T47D (cell line): ENCODE measurements at regions not wholly inside any gene's neighbourhood (a gene's known extent, or its start where the extent isn't known, plus 50 kb on each side); places are given as distances from the start of the nearest gene placed in this dataset.

Experiments
- DNase-seq, 2 experiments: peaks; one replicate each; pipeline versions ENCODE4 v3.0.0 to v3.0.0-alpha.2; 2011 to 2012; ENCODE audit warnings: low read depth in 1 of 2, low spot score in 1 of 2
- JUND ChIP-seq: IDR thresholded peaks from 2 replicates; pipeline ENCODE4 v1.6.1; 2012; ENCODE audit warnings: low read depth
- in situ Hi-C: cut with HindIII; loops from 2 replicates; pipeline ENCODE4 v1.10.0; 2016; ENCODE audit warnings: low sequenced_read_pairs, low pct_unique_long_range_greater_than_20kb

DNA sequence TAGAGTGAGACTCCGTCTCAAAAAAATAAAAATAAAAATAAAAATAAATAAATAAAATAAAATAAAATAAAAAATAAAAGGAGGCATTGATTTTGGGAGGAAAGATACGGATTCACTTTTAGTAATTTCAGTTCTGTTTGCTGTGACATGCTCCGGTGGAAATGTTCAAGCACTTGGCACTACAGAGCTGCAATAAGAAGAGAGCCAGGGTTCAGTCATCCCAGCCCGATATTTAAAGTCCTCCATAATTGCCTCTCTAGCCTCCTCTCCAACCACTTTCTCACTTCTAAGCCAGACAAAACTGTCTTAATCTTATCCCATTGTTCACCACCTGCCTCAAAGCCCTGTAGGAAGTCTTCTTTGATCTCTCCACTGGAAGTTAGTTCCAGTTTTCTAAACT lies 55.0 kb upstream of the MACF1 start:
- TF ChIP-seq JUND, result no peak
- in situ Hi-C loops, result no loop called here
- no peak for DNase-seq

DNA sequence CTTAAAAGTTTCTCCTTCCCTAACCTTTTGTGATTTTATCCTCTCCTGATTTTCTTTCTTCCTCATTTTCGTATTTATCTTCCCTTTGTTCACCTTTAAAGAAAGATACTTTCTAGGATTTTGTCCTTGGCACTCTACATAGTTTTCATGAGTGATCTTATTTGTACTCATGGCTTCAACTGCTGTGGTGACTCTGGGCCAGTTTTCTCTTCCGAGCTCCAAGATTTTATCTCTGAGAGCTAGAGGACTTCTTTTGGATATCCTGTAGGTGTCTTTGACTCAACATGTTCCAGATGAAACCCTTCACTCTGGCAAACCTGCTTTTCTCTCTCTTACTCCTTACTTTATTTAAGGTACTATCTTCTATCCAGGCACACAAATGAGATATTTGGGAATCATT lies 53.7 kb upstream of the MACF1 start:
- TF ChIP-seq JUND, result no peak
- DNase-seq, result no peak
- in situ Hi-C loops, result no loop called here

DNA sequence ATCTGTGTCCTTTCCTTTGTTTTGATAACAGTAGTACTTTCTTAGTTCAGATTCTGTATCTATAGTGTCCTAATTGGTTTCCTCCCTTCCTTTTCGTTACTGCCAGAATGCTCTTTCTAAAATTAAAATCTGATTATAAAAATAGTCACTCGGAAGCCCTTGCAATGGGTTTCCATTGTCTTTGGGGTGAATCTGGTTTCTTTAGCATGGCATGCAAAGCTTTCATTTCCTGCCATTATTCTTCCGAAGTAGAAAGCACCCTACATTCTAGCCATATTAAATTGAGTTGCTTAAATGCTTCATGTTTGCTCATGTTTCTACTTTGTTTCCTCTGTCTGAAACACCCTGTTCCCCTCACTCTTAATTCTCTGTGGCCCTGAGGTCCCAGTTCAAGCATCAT lies 53.2 kb upstream of the MACF1 start:
- TF ChIP-seq JUND, result no peak
- in situ Hi-C loops, result no loop called here
- no peak for DNase-seq

DNA sequence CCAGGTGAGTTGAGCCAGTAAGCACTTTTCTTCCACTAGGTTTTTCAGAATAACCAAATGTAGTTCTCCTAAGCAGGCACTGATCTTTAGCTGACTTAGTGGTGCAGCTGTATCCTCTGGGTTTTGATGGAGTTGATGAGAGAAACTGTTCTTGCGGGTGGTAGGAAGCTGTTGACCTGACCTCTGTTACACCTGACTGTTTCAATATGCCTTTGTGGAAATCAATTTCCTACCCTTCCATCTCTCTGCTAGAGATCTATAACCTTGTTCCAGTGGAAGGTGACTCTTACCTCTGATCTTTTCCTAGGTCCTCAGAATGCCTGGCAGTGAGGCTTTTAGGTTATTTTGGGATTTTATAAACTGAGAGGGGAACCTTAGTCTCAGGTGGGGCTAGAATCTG lies 51.6 kb upstream of the MACF1 start:
- TF ChIP-seq JUND, result no peak
- in situ Hi-C loops, result no loop called here
- no peak for DNase-seq

DNA sequence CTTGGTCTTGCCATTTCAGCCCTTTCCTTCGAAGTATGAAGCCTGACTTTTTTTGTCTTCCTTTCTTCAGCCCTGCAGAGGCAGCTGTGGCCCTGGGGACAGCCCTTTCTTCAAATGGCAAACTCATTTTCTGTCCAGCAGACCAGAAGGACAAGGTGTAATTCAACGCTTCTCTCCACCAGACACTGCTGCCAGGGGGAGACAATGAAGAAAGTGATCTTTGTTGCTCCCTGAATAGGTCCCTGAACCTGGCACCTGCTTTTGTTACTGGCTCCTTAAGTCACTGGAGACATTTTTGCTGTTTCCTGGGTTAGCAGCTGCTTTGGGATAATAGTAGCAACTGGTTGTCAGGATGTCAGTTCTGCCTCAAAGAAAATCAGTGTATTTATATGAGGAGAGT lies 50.8 kb upstream of the MACF1 start:
- no peak for DNase-seq
- TF ChIP-seq JUND, result no peak
- in situ Hi-C loops, result no loop called here

DNA sequence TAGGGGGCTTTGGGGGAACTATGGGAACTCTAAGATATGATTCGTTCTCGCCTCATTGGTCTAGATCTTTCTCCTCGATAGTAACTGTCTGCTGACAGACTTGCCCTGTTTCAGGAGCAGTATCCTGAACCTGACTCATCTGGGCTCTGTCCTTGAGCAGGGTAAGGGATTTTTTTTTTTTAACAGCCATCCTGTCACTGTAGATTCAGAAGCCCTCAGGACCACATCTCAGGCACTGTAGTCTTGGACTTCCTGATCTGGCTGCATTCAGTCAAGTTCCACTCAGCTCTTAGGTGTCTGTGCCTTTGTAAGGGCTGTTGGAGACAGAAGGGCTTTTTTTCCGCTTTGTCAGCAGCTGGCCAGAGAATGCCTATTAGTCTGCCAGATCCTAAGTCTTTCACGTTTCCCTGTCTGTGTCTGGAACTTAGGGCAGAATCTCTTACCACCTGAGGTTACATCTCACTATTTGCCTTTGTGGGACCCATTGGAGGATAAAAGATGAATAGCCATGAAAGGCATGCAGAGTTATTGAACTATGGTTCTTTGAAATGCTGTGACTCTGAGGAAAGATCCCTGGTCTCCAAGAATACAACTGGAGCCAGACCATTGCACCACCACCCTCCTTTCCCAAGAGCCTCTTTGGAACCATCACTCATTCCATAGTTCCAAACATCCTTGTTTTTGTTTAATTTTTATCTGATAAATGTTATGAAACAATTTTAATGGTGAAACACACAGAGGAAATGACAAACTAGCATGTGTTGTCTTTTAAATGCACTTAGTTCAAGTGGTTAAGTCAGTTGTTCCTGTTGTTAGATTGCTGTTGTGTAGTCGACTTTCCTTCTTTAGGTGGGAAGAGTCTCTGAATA lies 49.7 kb upstream of the MACF1 start:
- DNase-seq, result no peak
- no peak for TF ChIP-seq JUND
- in situ Hi-C loops, result no loop called here
